Left ventricle myocardium superior (tissue), 1 donor: ENCODE measurements at regions not wholly inside any gene's neighbourhood (a gene's known extent, or its start where the extent isn't known, plus 50 kb on each side); places are given as distances from the start of the nearest gene placed in this dataset.

Experiments
- ATAC-seq: fragments of 200-7000 bp; cut with Tn5 transposase; one replicate; pipeline ENCODE4 v1.9.1; 2020; ENCODE audit warnings: mild to moderate bottlenecking, moderate library complexity
- DNase-seq: peaks from one replicate; pipeline ENCODE4 v3.0.0-alpha.2; 2020
- intact Hi-C: fragments of 100-400 bp; cut with micrococcal nuclease; formaldehyde crosslinking; loops from one replicate; pipeline ENCODE4 v1.11.0; 2022
- donor health status: DM: no; HTN: yes; CAD: no; lungs with severe emphysema.

- intact Hi-C loops = loop anchor here (10.0 kb wide), 1 partner anchor 113 kb away; no protein-coding TSS in a partner anchor
- DNase-seq (peak; percentile 68), ATAC-seq (peak; percentile 94)
Observed at GRCh38 chr14:34227834-34228649, 234.0 kb downstream of the SPTSSA start.

DNA sequence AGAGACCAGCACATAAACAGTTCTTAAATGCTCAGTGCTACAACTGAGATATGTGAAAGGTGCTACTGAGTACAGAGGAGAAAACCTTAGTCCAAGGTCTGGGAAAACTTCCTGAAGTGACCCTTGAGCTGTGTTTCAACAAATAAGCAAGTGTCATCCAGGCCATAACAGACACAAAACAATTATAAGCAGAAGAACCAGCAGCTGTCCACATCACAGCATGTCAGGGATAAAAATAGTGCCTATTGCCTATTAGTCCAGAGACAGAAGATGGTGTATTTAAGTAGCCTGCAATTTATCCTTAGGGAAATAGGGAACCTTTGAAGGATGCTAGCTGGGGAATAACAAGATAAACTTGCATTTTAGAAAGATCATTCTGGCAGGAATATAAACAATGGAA, 237.8 kb downstream of the SPTSSA start:
- intact Hi-C loops = loop anchor here (10.0 kb wide), 1 partner anchor 109 kb away; no protein-coding TSS in a partner anchor
- ATAC-seq (no peak), DNase-seq (no peak)

DNA sequence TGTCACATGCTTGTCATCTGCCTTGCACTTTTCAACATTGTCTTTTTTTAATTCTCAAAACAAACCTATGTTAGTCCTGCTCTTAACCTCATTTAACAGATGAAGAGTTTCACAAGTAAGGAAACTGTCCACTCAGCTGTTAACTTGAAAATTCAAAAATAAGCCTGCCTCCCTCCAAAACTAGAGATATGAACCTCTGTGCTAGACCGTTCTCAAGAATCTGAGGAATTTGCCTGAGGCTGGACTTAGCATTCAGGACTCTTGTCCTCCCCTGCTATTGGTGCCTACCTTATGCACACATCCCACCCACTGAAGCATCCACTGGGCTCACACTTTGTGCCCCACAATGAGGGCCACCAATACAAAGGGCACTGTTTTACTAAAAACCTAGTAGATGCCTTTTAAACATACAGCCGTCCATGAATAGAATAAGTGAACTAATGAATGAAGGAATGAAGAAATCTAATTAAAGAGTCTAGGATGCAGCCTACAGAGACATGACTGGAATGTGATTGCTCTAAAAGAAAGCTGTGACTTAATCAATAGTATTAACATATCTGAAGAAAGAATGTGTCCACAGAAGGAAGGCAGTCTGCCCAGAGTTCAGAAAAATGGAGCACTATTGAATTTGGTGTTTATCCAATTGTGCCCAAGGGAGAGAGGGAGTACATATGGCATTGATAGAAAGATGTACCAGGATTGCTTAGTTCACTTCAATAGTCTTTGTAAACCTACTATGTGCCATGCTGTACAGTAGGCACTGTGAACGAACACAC, 238.5 kb downstream of the SPTSSA start:
- intact Hi-C loops = loop anchor here (10.0 kb wide), 1 partner anchor 109 kb away; no protein-coding TSS in a partner anchor
- no peak for ATAC-seq

DNA sequence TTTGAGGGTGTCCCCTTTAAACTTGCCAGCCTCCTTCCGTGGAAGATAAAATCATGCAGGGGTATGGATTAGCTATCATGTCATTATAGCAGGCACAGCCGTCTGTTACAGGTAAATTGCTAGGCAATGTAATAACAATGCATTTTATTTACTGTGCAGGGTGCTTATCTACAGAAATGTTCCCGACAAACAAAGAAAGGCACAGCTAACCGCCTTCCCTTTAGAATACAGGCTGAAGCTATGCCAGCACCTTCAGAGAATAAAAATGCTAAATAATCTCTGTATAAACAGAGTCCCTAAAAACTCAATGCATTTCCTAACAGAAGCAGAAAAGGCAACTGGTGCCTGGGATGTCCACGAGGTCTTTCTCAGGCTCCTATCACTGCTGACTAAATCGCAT, 239.2 kb downstream of the SPTSSA start:
- no peak for ATAC-seq
- intact Hi-C loops = loop anchor here (10.0 kb wide), 1 partner anchor 108 kb away; no protein-coding TSS in a partner anchor
- no peak for DNase-seq

More for the DNA sequence above, 238.5 kb downstream of the SPTSSA start:
- no peak for DNase-seq

- ATAC-seq = no peak
- no peak for DNase-seq
- intact Hi-C loops = loop anchor here (10.0 kb wide), 1 partner anchor 107 kb away; no protein-coding TSS in a partner anchor
Observed at GRCh38 chr14:34222122-34222521, 239.9 kb downstream of the SPTSSA start.

GRCh38 chr14:34220921-34221320, 241.1 kb downstream of the SPTSSA start:
- ATAC-seq (no peak), DNase-seq (no peak)
- intact Hi-C loops = loop anchor here (10.0 kb wide), 1 partner anchor 106 kb away; no protein-coding TSS in a partner anchor

DNA sequence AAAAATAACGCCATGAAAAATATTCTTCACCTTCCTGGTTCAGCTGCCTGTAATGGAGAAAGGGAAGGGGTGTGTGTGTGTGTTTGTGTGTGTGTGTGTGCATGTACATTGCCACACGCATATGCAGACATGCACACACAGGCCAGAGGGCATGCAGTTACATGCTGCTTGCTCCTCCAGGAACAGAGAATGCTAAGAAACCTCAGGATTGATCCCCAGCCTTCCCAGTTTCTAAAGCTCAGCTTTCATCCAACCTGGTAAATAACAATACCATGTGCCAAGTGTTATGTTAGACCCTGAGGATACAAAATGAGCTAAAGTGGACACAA, 241.7 kb downstream of the SPTSSA start:
- ATAC-seq = no peak
- intact Hi-C loops = loop anchor here (10.0 kb wide), 1 partner anchor 106 kb away; no protein-coding TSS in a partner anchor
- DNase-seq = no peak

DNA sequence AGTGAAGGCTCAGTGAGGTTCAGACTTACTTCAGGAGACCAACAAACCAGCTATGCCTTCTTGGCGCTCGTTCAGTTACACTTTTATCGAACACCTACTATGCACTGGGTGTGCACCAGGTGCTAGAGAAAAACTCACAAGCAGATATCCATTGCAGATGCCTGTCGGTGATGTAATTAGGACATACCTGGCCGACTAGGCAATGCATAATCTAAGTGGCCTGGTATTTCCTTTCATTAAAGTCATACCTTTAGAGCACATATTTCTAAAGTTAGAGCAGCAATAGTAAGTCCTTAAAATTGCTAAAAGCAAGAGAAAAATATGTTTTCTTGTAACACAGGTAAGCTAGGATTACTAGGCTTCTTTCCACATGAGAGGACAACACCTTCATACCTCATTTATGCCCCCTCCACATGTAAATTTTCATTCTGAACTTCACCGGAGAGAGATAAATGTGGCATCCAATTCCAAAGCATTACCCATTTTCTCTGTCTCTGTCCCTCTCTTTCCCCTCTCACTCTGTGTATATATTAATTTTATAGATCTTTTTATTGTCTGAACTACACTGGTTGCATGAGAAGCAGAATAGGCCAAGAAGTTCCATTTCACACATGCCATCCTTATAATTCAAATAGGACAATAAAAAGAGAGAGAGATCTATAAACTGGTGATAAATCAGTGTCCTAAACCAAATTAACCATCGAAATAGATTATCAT, 242.2 kb downstream of the SPTSSA start:
- intact Hi-C loops = loop anchor here (10.0 kb wide), 1 partner anchor 105 kb away; no protein-coding TSS in a partner anchor
- ATAC-seq = no peak
- DNase-seq = no peak

DNA sequence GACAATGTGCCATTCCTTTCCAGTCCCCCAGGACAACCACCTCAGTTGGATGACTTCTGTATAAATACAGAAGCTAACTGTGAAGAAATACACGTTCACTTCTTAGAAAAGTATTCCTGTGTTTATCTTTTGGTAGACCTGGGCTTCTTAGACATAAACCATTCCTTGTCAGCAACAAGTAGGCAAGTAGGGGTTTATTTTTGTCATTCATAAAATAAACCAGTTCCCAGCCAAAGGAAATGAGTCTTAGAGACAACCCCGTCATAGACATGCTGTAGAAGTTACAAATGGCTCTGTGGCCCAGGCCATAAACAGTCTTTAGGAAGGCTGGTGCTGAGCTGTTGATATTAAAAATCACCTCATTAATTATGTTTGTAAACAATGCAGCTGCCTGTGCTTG, 243.2 kb downstream of the SPTSSA start:
- ATAC-seq (no peak), DNase-seq (no peak)
- intact Hi-C loops = no loop called here

DNA sequence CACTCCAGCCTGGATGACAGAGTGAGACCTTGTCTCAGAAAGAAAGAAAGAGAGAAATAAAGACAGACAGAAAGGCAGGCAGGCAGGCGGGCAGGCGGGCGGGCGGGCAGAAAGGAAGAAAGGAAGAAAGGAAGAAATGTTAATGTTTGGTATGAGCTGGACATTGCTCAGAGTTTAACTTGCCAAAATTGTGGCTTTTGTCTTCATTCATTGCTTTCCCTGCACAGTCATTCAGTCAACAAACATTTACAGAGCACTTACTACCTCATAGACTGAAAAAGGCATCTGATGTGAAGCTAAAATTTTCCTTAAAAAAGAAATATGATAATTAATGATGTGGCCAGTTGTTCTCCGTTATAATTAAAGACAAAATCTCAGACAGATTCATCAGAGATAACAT, 247.1 kb downstream of the SPTSSA start:
- ATAC-seq = no peak
- intact Hi-C loops = no loop called here
- no peak for DNase-seq

DNA sequence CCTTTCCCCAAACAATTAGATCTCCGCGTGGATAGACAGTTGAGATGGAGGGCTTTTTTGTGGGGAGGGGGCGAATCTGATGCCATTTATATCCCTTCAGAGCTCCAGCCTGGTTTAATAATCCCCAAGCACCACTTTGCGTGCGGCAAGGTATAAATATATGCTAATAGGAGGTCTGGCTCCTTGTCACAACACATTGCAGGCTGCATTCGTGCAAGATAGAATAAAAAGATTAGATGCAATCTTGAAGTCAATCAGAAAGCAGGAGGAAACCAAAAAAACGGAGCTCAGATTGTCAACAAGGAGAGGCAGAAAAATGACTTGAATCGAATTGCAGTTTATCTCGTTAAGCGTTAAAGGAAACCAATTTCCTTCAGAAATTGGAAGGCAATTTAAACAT, 248.7 kb downstream of the SPTSSA start:
- intact Hi-C loops = no loop called here
- ATAC-seq (no peak), DNase-seq (no peak)

DNA sequence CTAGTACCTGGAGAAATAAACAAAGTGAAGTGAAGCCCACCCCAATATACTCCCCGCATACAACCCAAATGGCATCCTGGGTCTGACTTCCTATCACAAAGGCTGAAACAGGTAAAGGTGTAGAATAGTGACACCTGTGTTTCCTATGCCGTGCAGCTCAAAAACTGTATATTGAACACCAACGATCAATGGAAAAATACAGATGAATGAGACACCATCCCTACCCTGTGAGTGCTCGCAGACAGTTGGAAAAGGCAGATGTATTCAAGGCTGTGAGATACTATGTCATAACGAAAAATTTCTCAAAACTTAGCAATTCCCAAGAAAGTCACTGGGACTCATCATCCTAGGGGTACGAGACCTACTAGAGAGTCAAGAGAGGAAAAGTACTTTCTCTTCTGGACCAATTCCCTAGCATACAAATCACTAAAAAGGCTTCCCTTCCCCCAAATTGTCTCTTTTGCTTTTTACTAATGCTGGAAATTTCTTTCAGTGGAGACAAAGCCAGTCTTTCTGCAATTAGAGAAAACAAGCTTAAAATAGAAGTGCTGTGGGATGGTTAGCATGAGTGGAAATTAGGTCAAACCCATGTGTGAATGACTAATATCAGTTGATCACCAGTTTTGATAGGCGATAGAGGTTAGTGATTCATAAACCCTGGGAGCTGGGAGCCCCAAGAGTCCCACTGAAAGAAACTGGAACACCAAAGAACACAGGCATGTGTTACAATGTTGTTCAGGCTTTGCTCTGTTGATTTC, 249.7 kb downstream of the SPTSSA start:
- intact Hi-C loops = no loop called here

GRCh38 chr14:34211732-34212131, 250.3 kb downstream of the SPTSSA start:
- DNase-seq = no peak
- intact Hi-C loops = no loop called here
- no peak for ATAC-seq

More for the DNA sequence above, 249.7 kb downstream of the SPTSSA start:
- DNase-seq = no peak
- no peak for ATAC-seq

DNA sequence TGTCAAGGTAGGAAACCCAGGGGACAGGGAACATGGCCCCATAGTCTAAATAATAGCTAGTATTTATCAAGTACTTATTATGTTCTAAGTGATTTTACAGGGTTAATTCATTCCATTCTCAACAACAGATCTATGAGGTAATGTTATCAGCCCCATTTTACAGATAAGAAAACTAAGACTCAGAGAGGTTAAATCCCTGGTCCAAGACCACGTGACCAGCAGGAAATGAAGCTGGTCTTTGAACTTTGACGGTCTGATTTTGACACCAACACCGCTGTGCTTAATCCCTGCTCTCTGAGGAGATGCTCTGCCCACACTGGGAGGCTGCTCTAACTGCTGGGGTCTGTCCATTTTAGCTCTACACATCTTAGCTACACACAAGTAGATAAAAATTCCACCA, 253.5 kb downstream of the SPTSSA start:
- ATAC-seq = no peak
- intact Hi-C loops = no loop called here
- DNase-seq = no peak

DNA sequence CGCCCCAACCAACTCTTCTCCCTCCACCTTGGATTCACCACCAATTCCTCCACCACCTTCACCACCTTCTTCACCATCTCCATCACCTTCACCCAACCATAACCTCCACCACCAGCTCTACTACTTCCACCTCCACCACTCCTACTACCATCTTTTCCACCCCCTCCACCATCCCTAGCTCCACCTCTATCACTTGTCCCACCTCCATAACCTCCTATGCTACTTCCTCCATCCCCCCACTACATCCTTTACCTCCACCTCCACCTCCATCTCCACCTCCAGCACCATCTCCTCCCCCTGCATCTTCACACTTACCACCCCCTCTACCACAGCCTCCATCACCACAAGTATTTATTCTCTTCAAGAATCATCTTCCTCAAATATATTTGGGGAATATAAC, 254.9 kb upstream of the EGLN3 start:
- no peak for DNase-seq
- ATAC-seq = no peak
- intact Hi-C loops = no loop called here

DNA sequence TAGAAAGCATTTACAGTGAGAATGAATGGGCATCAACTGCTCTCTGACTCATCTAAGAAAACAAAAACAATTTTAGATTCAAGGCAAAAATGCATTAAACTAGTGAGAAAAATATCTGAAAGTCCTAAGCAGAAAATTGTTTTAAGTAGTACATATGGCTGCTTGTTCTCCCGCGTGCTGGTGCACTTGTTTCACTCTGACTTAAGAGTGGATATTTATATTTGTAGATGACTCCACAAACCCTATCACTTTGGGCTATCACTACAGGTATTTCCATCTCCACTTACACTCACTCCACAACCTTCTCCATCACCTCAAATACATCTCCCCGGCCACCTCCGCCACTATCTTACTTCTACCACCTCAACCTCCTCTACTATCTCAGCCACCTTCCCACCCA, 253.9 kb upstream of the EGLN3 start:
- intact Hi-C loops = no loop called here
- ATAC-seq = no peak
- no peak for DNase-seq

GRCh38 chr14:34203251-34203722, 252.4 kb upstream of the EGLN3 start:
- DNase-seq = no peak
- no peak for ATAC-seq
- intact Hi-C loops = no loop called here

- no peak for ATAC-seq
- DNase-seq = no peak
- intact Hi-C loops = no loop called here
Observed at GRCh38 chr14:34201909-34202637, 251.2 kb upstream of the EGLN3 start.
